HCT116 (cell line): ENCODE measurements at regions not wholly inside any gene's neighbourhood (a gene's known extent, or its start where the extent isn't known, plus 50 kb on each side); places are given as distances from the start of the nearest gene placed in this dataset.

Experiments used
- ATAC-seq: fragments of 200-7000 bp; cut with Tn5 transposase; 2 replicates; pipeline ENCODE4 v1.9.1; 2020; ENCODE audit warnings: mild to moderate bottlenecking, moderate library complexity
- BruUV-seq: library from RNA; stranded (reverse); fragments of 400-500 nt; replicated peaks from 2 replicates; lab custom pipeline; 2021; lab: Mats Ljungman, UMichigan
- CTCF ChIA-PET: fragments of 300-600 bp; sonication (Branson Sonifier 250); formaldehyde crosslinking; loops from one replicate; lab custom pipeline; 2021; ENCODE audit warnings: antibody characterized with exemption; lab: Charles Lee
- POLR2A ChIA-PET: fragments of 300-600, 350-600 bp; sonication (Branson Sonifier 250); formaldehyde crosslinking; loops from one replicate; lab custom pipeline; 2021; ENCODE audit warnings: antibody characterized with exemption; lab: Charles Lee
- RAD21 ChIA-PET, 2 experiments: fragments of 300-600 bp; sonication (Branson Sonifier 250); formaldehyde crosslinking; loops; one replicate each; lab custom pipeline; 2023; ENCODE audit warnings: low total read pairs in 2 of 2; ENCODE audit not compliant: uncharacterized antibody in 2 of 2, unreplicated experiment in 2 of 2, low non-redundant PET in 1 of 2; lab: Charles Lee
- DNase-seq: peaks from one replicate; pipeline ENCODE4 v3.0.0-alpha.2; 2010; ENCODE audit warnings: low read depth, low spot score
- H2AFZ ChIP-seq: fragments of 200-600 bp; shearing (Covaris generic), sonication (generic); 2 replicates; pipeline ENCODE4 v1.6.1; 2017; ENCODE audit warnings: low read depth, mixed run types, mixed read lengths, antibody characterized with exemption, low read length; ENCODE audit not compliant: poor library complexity, severe bottlenecking
- H3K27ac ChIP-seq: 2 replicates; pipeline ENCODE4 v1.5.1; 2012; ENCODE audit warnings: low read depth, low read length
- H3K27me3 ChIP-seq: fragments of 200-600 bp; sonication (generic); 2 replicates; pipeline ENCODE4 v1.6.1; 2016; ENCODE audit warnings: mixed run types, low read length, mixed read lengths; ENCODE audit not compliant: insufficient read depth
- H3K36me3 ChIP-seq, 2 experiments: fragments of 200-500 bp in 1 of 2; fragments of 200-600 bp in 1 of 2; sonication (Bioruptor generic) in 1 of 2; sonication (generic) in 1 of 2; 2 replicates each; pipeline versions ENCODE4 v1.5.1 to v1.6.1; 2014 to 2016; ENCODE audit warnings: low read length in 2 of 2, inconsistent platforms in 1 of 2, mixed read lengths in 1 of 2, mixed run types in 1 of 2; ENCODE audit not compliant: insufficient read depth in 2 of 2, control insufficient read depth in 1 of 2
- H3K4me1 ChIP-seq, 2 experiments: fragments of 200-600 bp in 1 of 2; sonication (generic) in 1 of 2; 2 replicates each; pipeline versions ENCODE4 v1.5.1 to v1.6.1; 2012 to 2017; ENCODE audit warnings: low read length in 2 of 2, inconsistent platforms in 1 of 2, mild to moderate bottlenecking in 1 of 2, mixed read lengths in 1 of 2, mixed run types in 1 of 2, moderate library complexity in 1 of 2; ENCODE audit not compliant: insufficient read depth in 2 of 2, control insufficient read depth in 1 of 2
- H3K4me2 ChIP-seq: fragments of 200-600 bp; sonication (generic); 2 replicates; pipeline ENCODE4 v1.6.1; 2017; ENCODE audit warnings: mixed run types, low read length, mixed read lengths
- H3K4me3 ChIP-seq, 2 experiments: fragments of 200-600 bp in 1 of 2; sonication (generic) in 1 of 2; replicated peaks in 1 of 2; 2 replicates each; pipeline ENCODE4 v1.5.1; 2011 to 2016; ENCODE audit warnings: low read length in 2 of 2, control low read depth in 1 of 2, low read depth in 1 of 2, mild to moderate bottlenecking in 1 of 2, mixed read lengths in 1 of 2, mixed run types in 1 of 2
- H3K79me2 ChIP-seq: fragments of 200-600 bp; sonication (generic); 2 replicates; pipeline ENCODE4 v1.6.1; 2017; ENCODE audit warnings: mild to moderate bottlenecking, mixed run types, low read length, moderate library complexity, mixed read lengths; ENCODE audit not compliant: insufficient read depth
- H3K9ac ChIP-seq: fragments of 200-600 bp; sonication (generic); 2 replicates; pipeline ENCODE4 v1.6.1; 2016; ENCODE audit warnings: low read length, mixed read lengths
- H3K9me2 ChIP-seq: fragments of 200-600 bp; sonication (generic), shearing (Covaris generic); 2 replicates; pipeline ENCODE4 v1.6.1; 2017; ENCODE audit warnings: mixed run types, mild to moderate bottlenecking, moderate library complexity; ENCODE audit not compliant: insufficient read depth
- H3K9me3 ChIP-seq, 2 experiments: fragments of 200-500 bp in 1 of 2; fragments of 200-600 bp in 1 of 2; sonication (Bioruptor generic) in 1 of 2; sonication (generic) in 1 of 2; 2 replicates each; pipeline ENCODE4 v1.6.1; 2014 to 2017; ENCODE audit warnings: low read length in 2 of 2, mixed read lengths in 2 of 2, inconsistent platforms in 1 of 2, low read depth in 1 of 2, mild to moderate bottlenecking in 1 of 2, mixed run types in 1 of 2, moderate library complexity in 1 of 2; ENCODE audit not compliant: control insufficient read depth in 1 of 2, insufficient read depth in 1 of 2
- H4K20me1 ChIP-seq: fragments of 200-600 bp; sonication (generic), shearing (Covaris generic); 2 replicates; pipeline ENCODE4 v1.6.1; 2017; ENCODE audit warnings: mixed run types, mild to moderate bottlenecking, moderate library complexity; ENCODE audit not compliant: insufficient read depth
- CTCF ChIP-seq, 3 experiments: fragments of 200-600 bp in 1 of 3; sonication (generic) in 1 of 3; IDR thresholded peaks in 2 of 3; conservative IDR thresholded peaks in 1 of 3; 2 replicates each; pipeline ENCODE4 v1.5.1; 2012 to 2017; ENCODE audit warnings: low read depth in 2 of 3, low read length in 2 of 3, antibody characterized with exemption in 1 of 3, borderline replicate concordance in 1 of 3, control low read depth in 1 of 3, mild to moderate bottlenecking in 1 of 3, mixed read lengths in 1 of 3, mixed run types in 1 of 3, moderate library complexity in 1 of 3; ENCODE audit not compliant: insufficient read depth in 1 of 3
- FOSL1 ChIP-seq: IDR thresholded peaks from 2 replicates; pipeline ENCODE4 v1.6.1; 2012; ENCODE audit warnings: low read depth
- MAX ChIP-seq: IDR thresholded peaks from 2 replicates; pipeline ENCODE4 v1.6.1; 2012
- ZBTB33 ChIP-seq: IDR thresholded peaks from 2 replicates; pipeline ENCODE4 v1.6.1; 2011; ENCODE audit warnings: mild to moderate bottlenecking, low read length, moderate library complexity; ENCODE audit not compliant: insufficient replicate concordance; ENCODE audit errors: extremely low read depth
- ZFX ChIP-seq: fragments of 450-650 bp; IDR thresholded peaks from 2 replicates; pipeline ENCODE4 v1.6.1; 2017
- intact Hi-C: fragments of 100-400 bp; cut with micrococcal nuclease; formaldehyde crosslinking; loops from 2 replicates; pipeline ENCODE4 v1.10.0; 2022

DNA sequence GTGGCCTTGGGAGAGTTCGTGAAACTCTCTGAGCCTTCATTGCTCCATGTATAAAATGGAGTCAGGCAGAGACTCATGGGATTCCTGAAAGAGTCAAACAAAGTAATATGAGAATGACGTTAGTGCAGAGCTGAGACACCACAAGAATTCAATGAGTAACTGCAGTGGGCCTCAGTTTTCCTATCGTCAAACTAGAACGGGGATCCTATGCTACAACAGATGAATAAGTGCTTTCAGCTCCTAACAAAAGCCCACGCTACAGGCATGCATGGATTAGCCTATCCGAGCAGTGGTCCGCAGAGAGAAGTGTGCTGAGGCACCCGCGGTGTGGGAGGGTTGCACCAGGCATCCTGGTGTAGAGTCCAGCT is 124.7 kb downstream of the SYF2 start:
- no peak for DNase-seq
- no peak overlapping the region for H2AFZ ChIP-seq
- no peak overlapping the region for H3K4me2 ChIP-seq
- H4K20me1 ChIP-seq, result no peaks in the 10 kb centered on the region
- no peaks in the 10 kb centered on the region for H3K27me3 ChIP-seq
- H3K36me3 ChIP-seq, result no peaks in the 10 kb centered on the region
- TF ChIP-seq MAX (no peak), FOSL1 (no peak), ZFX (no peak), CTCF (IDR thresholded peaks at IDR 0.05 in 2 of 3, conservative IDR thresholded peaks at IDR 0.05 in 1 of 3; ENCODE audit: borderline replicate concordance in 1 of 3, insufficient read depth in 1 of 3, low read depth in 2 of 3, low read length in 2 of 3) (no peak), ZBTB33 (no peak)
- no peak for ATAC-seq
- no peak overlapping the region for H3K4me3 ChIP-seq
- peaks cover 0 to 5% of the 10 kb centered on the region in 2 experiments; a peak in 1 of 4 replicates for H3K4me1 ChIP-seq
- BruUV-seq, result no TSS peak
- POLR2A ChIA-PET, result no interaction called here
- H3K9ac ChIP-seq, result no peak overlapping the region
- H3K27ac ChIP-seq, result no peak overlapping the region
- CTCF ChIA-PET, result no interaction called here
- H3K9me2 ChIP-seq, result no peaks in the 10 kb centered on the region
- peaks cover 0 to 7% of the 10 kb centered on the region in 2 experiments; a peak in 1 of 4 replicates for H3K9me3 ChIP-seq
- RAD21 ChIA-PET, result no interaction called here
- intact Hi-C loops, result no loop called here
- H3K79me2 ChIP-seq, result no peaks in the 10 kb centered on the region
